Right lobe of liver (tissue), 4 donors: ENCODE measurements at regions not wholly inside any gene's neighbourhood (a gene's known extent, or its start where the extent isn't known, plus 50 kb on each side); places are given as distances from the start of the nearest gene placed in this dataset.

Source experiments
- POLR2A ChIP-seq: fragments of 450-650 bp; IDR thresholded peaks from one replicate; pipeline ENCODE4 v1.6.1; 2017; ENCODE audit warnings: antibody characterized with exemption, mild to moderate bottlenecking
- TF ChIP-seq, protein P1 (sequence below), 4 donors: fragments of 200-600 bp in 3 of 4; fragments of 450-650 bp in 1 of 4; IDR thresholded peaks; one replicate each; pipeline versions ENCODE4 v1.5.1 to v1.8.0; 2016 to 2022; ENCODE audit warnings: antibody characterized with exemption in 4 of 4, mild to moderate bottlenecking in 2 of 4
- donor health status: DM: no; HTN: no; CAD: no.
- donor health status: DM: no; HTN: no; CAD: no.
- donor health status: DM: no; HTN: yes; CAD: no.

DNA sequence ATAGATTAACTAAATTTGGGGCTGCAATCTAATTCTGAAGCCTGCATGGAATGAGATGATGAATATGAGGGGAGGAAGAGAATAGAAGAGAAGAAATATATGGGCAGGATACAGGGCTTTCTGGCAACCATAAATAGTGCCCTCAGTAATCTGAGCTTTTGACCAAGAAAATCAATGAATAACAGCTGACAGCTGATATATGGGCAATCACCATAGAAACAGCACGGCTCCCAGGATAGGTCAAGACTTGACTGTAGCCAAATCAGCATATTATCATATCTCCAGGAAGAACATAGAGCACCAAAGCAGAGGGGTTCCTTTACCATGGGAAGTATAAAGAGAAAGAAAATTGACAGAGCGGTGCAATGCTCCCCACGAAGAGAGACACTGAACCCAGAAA lies 643.8 kb upstream of the TENM4 start:
- TF ChIP-seq, protein P1, sequence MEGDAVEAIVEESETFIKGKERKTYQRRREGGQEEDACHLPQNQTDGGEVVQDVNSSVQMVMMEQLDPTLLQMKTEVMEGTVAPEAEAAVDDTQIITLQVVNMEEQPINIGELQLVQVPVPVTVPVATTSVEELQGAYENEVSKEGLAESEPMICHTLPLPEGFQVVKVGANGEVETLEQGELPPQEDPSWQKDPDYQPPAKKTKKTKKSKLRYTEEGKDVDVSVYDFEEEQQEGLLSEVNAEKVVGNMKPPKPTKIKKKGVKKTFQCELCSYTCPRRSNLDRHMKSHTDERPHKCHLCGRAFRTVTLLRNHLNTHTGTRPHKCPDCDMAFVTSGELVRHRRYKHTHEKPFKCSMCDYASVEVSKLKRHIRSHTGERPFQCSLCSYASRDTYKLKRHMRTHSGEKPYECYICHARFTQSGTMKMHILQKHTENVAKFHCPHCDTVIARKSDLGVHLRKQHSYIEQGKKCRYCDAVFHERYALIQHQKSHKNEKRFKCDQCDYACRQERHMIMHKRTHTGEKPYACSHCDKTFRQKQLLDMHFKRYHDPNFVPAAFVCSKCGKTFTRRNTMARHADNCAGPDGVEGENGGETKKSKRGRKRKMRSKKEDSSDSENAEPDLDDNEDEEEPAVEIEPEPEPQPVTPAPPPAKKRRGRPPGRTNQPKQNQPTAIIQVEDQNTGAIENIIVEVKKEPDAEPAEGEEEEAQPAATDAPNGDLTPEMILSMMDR (IDR thresholded peaks at IDR 0.05): no peak
- no peak for TF ChIP-seq POLR2A
